SK-N-SH (cell line): ENCODE measurements at regions not wholly inside any gene's neighbourhood (a gene's known extent, or its start where the extent isn't known, plus 50 kb on each side); places are given as distances from the start of the nearest gene placed in this dataset.

Experiments
- CTCF ChIA-PET: fragments of 300-600, 350-600 bp; formaldehyde crosslinking; extraction: SDS; loops from one replicate; lab custom pipeline; 2021; lab: Yijun Ruan, JAX
- POLR2A ChIA-PET: fragments of 350-600 bp; sonication (Branson Sonifier 250); formaldehyde crosslinking; extraction: SDS; loops from one replicate; lab custom pipeline; 2020; ENCODE audit warnings: antibody characterized with exemption, inconsistent platforms; lab: Yijun Ruan, JAX
- DNase-seq: peaks from one replicate; pipeline ENCODE4 v3.0.0; 2012
- H2AFZ ChIP-seq: fragments of 200-600 bp; sonication (generic); 2 replicates; pipeline ENCODE4 v1.8.1; 2016; ENCODE audit warnings: antibody characterized with exemption, mild to moderate bottlenecking, low read depth
- H3F3A ChIP-seq: fragments of 200-600 bp; sonication (generic); replicated peaks from 2 replicates; pipeline ENCODE3; 2016; ENCODE audit warnings: antibody characterized with exemption, mild to moderate bottlenecking; ENCODE audit not compliant: insufficient read depth
- H3K27ac ChIP-seq, 2 experiments: fragments of 200-500 bp in 1 of 2; fragments of 200-600 bp in 1 of 2; sonication (Bioruptor generic) in 1 of 2; sonication (generic), shearing (Covaris generic) in 1 of 2; 2 replicates each; pipeline versions ENCODE4 v1.5.1 to v1.6.1; 2014 to 2016; ENCODE audit warnings: low read depth in 2 of 2, inconsistent platforms in 1 of 2, low read length in 1 of 2, mild to moderate bottlenecking in 1 of 2, mixed read lengths in 1 of 2
- H3K27me3 ChIP-seq: fragments of 200-600 bp; sonication (generic), shearing (Covaris generic); 2 replicates; pipeline ENCODE4 v1.6.1; 2016; ENCODE audit warnings: mixed run types; ENCODE audit not compliant: insufficient read depth
- H3K36me3 ChIP-seq, 2 experiments: fragments of 200-500 bp in 1 of 2; fragments of 200-600 bp in 1 of 2; sonication (Bioruptor generic) in 1 of 2; sonication (generic) in 1 of 2; replicated peaks in 1 of 2; 2 replicates each; pipeline versions ENCODE3 to v1.5.1; 2014 to 2016; ENCODE audit warnings: low read length in 1 of 2, mild to moderate bottlenecking in 1 of 2; ENCODE audit not compliant: insufficient read depth in 2 of 2, control insufficient read depth in 1 of 2
- H3K4me1 ChIP-seq, 2 experiments: fragments of 200-500 bp in 1 of 2; fragments of 200-600 bp in 1 of 2; sonication (Bioruptor generic) in 1 of 2; sonication (generic), shearing (Covaris generic) in 1 of 2; 2 replicates each; pipeline versions ENCODE4 v1.5.1 to v1.6.1; 2014 to 2016; ENCODE audit warnings: low read depth in 1 of 2, low read length in 1 of 2, mixed run types in 1 of 2; ENCODE audit not compliant: insufficient read depth in 2 of 2, control insufficient read depth in 1 of 2
- H3K4me2 ChIP-seq: fragments of 200-600 bp; sonication (generic), shearing (Covaris generic); 2 replicates; pipeline ENCODE4 v1.6.1; 2017; ENCODE audit warnings: mixed run types
- H3K4me3 ChIP-seq, 2 experiments: fragments of 200-500 bp in 1 of 2; fragments of 200-600 bp in 1 of 2; sonication (Bioruptor generic) in 1 of 2; sonication (generic), shearing (Covaris generic) in 1 of 2; 2 replicates each; pipeline versions ENCODE4 v1.5.1 to v1.8.1; 2014 to 2016; ENCODE audit warnings: low read depth in 2 of 2, inconsistent platforms in 1 of 2, low read length in 1 of 2, mild to moderate bottlenecking in 1 of 2, mixed read lengths in 1 of 2, moderate library complexity in 1 of 2
- H3K79me2 ChIP-seq: fragments of 200-600 bp; sonication (generic); 2 replicates; pipeline ENCODE4 v1.8.1; 2017; ENCODE audit warnings: mild to moderate bottlenecking; ENCODE audit not compliant: insufficient read depth
- H3K9ac ChIP-seq: fragments of 200-600 bp; sonication (generic); 2 replicates; pipeline ENCODE4 v1.6.1; 2017; ENCODE audit warnings: mixed run types
- H3K9me2 ChIP-seq: fragments of 200-600 bp; sonication (generic); 2 replicates; pipeline ENCODE4 v1.6.1; 2017; ENCODE audit warnings: mixed run types
- H3K9me3 ChIP-seq: fragments of 200-600 bp; sonication (generic); 2 replicates; pipeline ENCODE4 v1.6.1; 2017; ENCODE audit warnings: mixed run types, mild to moderate bottlenecking, moderate library complexity
- H4K20me1 ChIP-seq: fragments of 200-600 bp; sonication (generic); 2 replicates; pipeline ENCODE4 v1.6.1; 2017; ENCODE audit warnings: mild to moderate bottlenecking, mixed run types; ENCODE audit not compliant: insufficient read depth
- FOSL2 ChIP-seq: IDR thresholded peaks from 2 replicates; pipeline ENCODE4 v1.4.0; 2012; ENCODE audit warnings: low read depth, mild to moderate bottlenecking, moderate library complexity, borderline replicate concordance
- FOXJ3 ChIP-seq: sonication (generic); formaldehyde crosslinking; IDR thresholded peaks from 2 replicates; pipeline ENCODE4 v1.5.1; 2020; ENCODE audit warnings: mild to moderate bottlenecking, missing genetic modification reagents
- MXI1 ChIP-seq: IDR thresholded peaks from 2 replicates; pipeline ENCODE4 v1.6.1; 2012; ENCODE audit warnings: mild to moderate bottlenecking, low read depth, low read length, improper control_type of control experiment
- NRF1 ChIP-seq: IDR thresholded peaks from 2 replicates; pipeline ENCODE4 v1.6.1; 2012; ENCODE audit warnings: low read depth, mild to moderate bottlenecking, low read length
- POLR2AphosphoS5 ChIP-seq: IDR thresholded peaks from 2 replicates; pipeline ENCODE4 v1.6.1; 2012; ENCODE audit warnings: low read depth, low read length
- RFX5 ChIP-seq: IDR thresholded peaks from 2 replicates; pipeline ENCODE4 v1.6.1; 2012; ENCODE audit warnings: mild to moderate bottlenecking, improper control_type of control experiment, low read length
- SIN3A ChIP-seq: IDR thresholded peaks from 2 replicates; pipeline ENCODE4 v1.6.1; 2012; ENCODE audit warnings: low read depth, mild to moderate bottlenecking, low read length, moderate library complexity, borderline replicate concordance
- TAF1 ChIP-seq: IDR thresholded peaks from 2 replicates; pipeline ENCODE4 v1.6.1; 2012; ENCODE audit warnings: low read depth, mild to moderate bottlenecking, low read length, moderate library complexity, borderline replicate concordance
- TEAD4 ChIP-seq: IDR thresholded peaks from 2 replicates; pipeline ENCODE4 v1.4.0; 2012; ENCODE audit warnings: mild to moderate bottlenecking, borderline replicate concordance; ENCODE audit not compliant: insufficient read depth
- WGBS: methylation state at CpG from one replicate; pipeline ENCODE4 v1.1.6; 2017; ENCODE audit warnings: low lambda C conversion rate; 5-methylcytosine and 5-hydroxymethylcytosine counted together
- TF ChIP-seq, protein P1 (sequence below): fragments of 200-600 bp; sonication (generic); IDR thresholded peaks from 2 replicates; pipeline ENCODE4 v1.6.1; 2017; ENCODE audit warnings: antibody characterized with exemption, mild to moderate bottlenecking, moderate library complexity
- TF ChIP-seq, protein P2 (sequence below): IDR thresholded peaks from 2 replicates; pipeline ENCODE4 v1.6.1; 2012; ENCODE audit warnings: mild to moderate bottlenecking, low read depth, low read length, moderate library complexity
- TF ChIP-seq, protein P3 (sequence below): IDR thresholded peaks from 2 replicates; pipeline ENCODE4 v1.4.0; 2012; ENCODE audit warnings: low read depth

DNA sequence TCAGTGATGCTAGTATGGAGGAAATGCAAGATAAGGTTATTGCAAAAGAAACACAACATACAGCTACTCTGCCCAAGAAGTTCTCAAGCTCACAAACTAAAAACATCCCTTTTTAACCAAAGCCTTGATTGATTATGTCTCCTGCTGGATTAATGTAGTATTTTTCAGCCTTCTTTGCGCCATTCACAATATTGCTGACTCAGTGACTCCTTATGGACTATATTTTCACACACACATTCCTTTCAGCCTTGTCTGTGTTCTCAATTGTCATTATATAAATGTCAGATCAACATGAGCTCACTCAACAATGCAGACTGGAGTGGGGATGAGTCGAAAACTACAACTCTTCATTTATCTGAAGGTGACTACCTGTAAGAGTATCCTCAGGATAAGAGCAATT lies 579.3 kb upstream of the CDH8 start:
- H3K4me2 ChIP-seq = no peak overlapping the region
- no peaks in the 10 kb centered on the region for H4K20me1 ChIP-seq
- CTCF ChIA-PET = interaction anchor here (1.0 kb wide), 1 partner anchor 48 kb away, joined by 3 read pairs; no protein-coding TSS in a partner anchor
- no peaks in the 10 kb centered on the region for H3K27me3 ChIP-seq
- H3K36me3 ChIP-seq = no peaks in the 10 kb centered on the region
- H3K27ac ChIP-seq = no peak overlapping the region
- H3K9me2 ChIP-seq = no peaks in the 10 kb centered on the region
- no peak overlapping the region for H2AFZ ChIP-seq
- WGBS = 9% methylated on average over 2 of the region's 2 CpGs
- no peaks in the 10 kb centered on the region for H3F3A ChIP-seq
- TF ChIP-seq FOSL2 = no peak
- TF ChIP-seq, protein P1, sequence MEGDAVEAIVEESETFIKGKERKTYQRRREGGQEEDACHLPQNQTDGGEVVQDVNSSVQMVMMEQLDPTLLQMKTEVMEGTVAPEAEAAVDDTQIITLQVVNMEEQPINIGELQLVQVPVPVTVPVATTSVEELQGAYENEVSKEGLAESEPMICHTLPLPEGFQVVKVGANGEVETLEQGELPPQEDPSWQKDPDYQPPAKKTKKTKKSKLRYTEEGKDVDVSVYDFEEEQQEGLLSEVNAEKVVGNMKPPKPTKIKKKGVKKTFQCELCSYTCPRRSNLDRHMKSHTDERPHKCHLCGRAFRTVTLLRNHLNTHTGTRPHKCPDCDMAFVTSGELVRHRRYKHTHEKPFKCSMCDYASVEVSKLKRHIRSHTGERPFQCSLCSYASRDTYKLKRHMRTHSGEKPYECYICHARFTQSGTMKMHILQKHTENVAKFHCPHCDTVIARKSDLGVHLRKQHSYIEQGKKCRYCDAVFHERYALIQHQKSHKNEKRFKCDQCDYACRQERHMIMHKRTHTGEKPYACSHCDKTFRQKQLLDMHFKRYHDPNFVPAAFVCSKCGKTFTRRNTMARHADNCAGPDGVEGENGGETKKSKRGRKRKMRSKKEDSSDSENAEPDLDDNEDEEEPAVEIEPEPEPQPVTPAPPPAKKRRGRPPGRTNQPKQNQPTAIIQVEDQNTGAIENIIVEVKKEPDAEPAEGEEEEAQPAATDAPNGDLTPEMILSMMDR = no peak
- no peak for TF ChIP-seq RFX5
- TF ChIP-seq, protein P2, sequence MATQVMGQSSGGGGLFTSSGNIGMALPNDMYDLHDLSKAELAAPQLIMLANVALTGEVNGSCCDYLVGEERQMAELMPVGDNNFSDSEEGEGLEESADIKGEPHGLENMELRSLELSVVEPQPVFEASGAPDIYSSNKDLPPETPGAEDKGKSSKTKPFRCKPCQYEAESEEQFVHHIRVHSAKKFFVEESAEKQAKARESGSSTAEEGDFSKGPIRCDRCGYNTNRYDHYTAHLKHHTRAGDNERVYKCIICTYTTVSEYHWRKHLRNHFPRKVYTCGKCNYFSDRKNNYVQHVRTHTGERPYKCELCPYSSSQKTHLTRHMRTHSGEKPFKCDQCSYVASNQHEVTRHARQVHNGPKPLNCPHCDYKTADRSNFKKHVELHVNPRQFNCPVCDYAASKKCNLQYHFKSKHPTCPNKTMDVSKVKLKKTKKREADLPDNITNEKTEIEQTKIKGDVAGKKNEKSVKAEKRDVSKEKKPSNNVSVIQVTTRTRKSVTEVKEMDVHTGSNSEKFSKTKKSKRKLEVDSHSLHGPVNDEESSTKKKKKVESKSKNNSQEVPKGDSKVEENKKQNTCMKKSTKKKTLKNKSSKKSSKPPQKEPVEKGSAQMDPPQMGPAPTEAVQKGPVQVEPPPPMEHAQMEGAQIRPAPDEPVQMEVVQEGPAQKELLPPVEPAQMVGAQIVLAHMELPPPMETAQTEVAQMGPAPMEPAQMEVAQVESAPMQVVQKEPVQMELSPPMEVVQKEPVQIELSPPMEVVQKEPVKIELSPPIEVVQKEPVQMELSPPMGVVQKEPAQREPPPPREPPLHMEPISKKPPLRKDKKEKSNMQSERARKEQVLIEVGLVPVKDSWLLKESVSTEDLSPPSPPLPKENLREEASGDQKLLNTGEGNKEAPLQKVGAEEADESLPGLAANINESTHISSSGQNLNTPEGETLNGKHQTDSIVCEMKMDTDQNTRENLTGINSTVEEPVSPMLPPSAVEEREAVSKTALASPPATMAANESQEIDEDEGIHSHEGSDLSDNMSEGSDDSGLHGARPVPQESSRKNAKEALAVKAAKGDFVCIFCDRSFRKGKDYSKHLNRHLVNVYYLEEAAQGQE = no peak
- TF ChIP-seq NRF1 = no peak
- TF ChIP-seq SIN3A = no peak
- no peak for TF ChIP-seq MXI1
- no peak for TF ChIP-seq TAF1
- no peak for TF ChIP-seq POLR2AphosphoS5
- no peak for TF ChIP-seq FOXJ3 (CRISPR knock-in tag)
- no peak for TF ChIP-seq TEAD4
- H3K4me3 ChIP-seq = no peak overlapping the region
- no peaks in the 10 kb centered on the region for H3K9me3 ChIP-seq
- no peaks in the 10 kb centered on the region for H3K79me2 ChIP-seq
- H3K4me1 ChIP-seq = no peaks in the 10 kb centered on the region; a peak in 1 of 4 replicates
- POLR2A ChIA-PET = no interaction called here
- H3K9ac ChIP-seq = no peak overlapping the region
- DNase-seq = no peak

DNA sequence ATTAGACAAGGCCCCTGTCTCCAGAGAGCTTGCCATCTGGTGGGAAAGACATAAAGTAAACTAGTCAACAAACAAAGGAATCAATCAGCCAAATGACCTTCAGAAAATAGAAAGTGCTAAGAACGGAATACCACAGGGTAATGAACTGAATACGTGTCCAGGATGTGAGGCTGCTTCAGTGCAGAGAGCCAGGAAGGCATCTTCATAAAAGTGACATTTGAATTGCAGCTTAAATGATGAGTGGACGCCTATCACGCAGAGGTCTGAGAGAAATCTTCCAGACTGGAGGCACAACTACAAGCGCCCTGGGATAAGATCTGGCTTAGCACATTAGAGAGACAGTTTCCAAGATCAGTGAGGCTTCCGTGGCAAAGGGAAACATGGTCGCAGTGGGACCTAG lies 574.1 kb upstream of the CDH8 start:
- Histone ChIP-seq H3K36me3 (no peaks in the 10 kb centered on the region), H3K79me2 (no peaks in the 10 kb centered on the region), H3K27ac (no peak overlapping the region), H4K20me1 (no peaks in the 10 kb centered on the region), H3K27me3 (no peaks in the 10 kb centered on the region), H3F3A (no peaks in the 10 kb centered on the region), H3K4me2 (no peak overlapping the region), H3K4me3 (no peak overlapping the region), H2AFZ (no peak overlapping the region), H3K9me3 (no peaks in the 10 kb centered on the region; the same call in 1 of the 2 replicates), H3K4me1 (peaks cover 0 to 2% of the 10 kb centered on the region in 2 experiments; a peak in 1 of 4 replicates), H3K9ac (no peak overlapping the region), H3K9me2 (no peaks in the 10 kb centered on the region)
- no peak for DNase-seq
- ChIA-PET POLR2A (no interaction called here), CTCF (no interaction called here)
- 55% methylated on average over 7 of the region's 7 CpGs for WGBS
- no peak for TF ChIP-seq FOSL2
- TF ChIP-seq, protein P3, sequence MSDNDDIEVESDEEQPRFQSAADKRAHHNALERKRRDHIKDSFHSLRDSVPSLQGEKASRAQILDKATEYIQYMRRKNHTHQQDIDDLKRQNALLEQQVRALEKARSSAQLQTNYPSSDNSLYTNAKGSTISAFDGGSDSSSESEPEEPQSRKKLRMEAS = no peak
